H1 (cell line): ENCODE measurements at regions not wholly inside any gene's neighbourhood (a gene's known extent, or its start where the extent isn't known, plus 50 kb on each side); places are given as distances from the start of the nearest gene placed in this dataset.

Source experiments
- CBX8 ChIP-seq: fragments of 300-800, 300-1000 bp; sonication (generic); IDR thresholded peaks from 2 replicates; pipeline ENCODE4 v1.7.1; 2016; ENCODE audit warnings: low read depth, low read length, borderline replicate concordance
- CEBPB ChIP-seq: IDR thresholded peaks from 2 replicates; pipeline ENCODE4 v1.6.1; 2012; ENCODE audit warnings: low read depth, low read length
- CTBP2 ChIP-seq: IDR thresholded peaks from 2 replicates; pipeline ENCODE4 v1.7.0; 2011; ENCODE audit warnings: borderline replicate concordance, mild to moderate bottlenecking, moderate library complexity, mixed read lengths, low read length; ENCODE audit not compliant: insufficient read depth, insufficient read length
- EP300 ChIP-seq, 2 experiments: IDR thresholded peaks; 1 replicate in 1 of 2; 2 replicates in 1 of 2; pipeline ENCODE4 v1.6.1; 2011 to 2012; ENCODE audit warnings: low read depth in 2 of 2, low read length in 2 of 2, mild to moderate bottlenecking in 2 of 2, borderline replicate concordance in 1 of 2, inconsistent platforms in 1 of 2, moderate library complexity in 1 of 2
- EZH2 ChIP-seq: fragments of 200-600 bp; sonication (generic); IDR thresholded peaks from 2 replicates; pipeline ENCODE4 v1.7.1; 2012; ENCODE audit warnings: low read depth, mild to moderate bottlenecking, moderate library complexity, low read length, inconsistent platforms; ENCODE audit not compliant: severe bottlenecking
- FOSL1 ChIP-seq: IDR thresholded peaks from 2 replicates; pipeline ENCODE4 v1.6.1; 2011; ENCODE audit warnings: mild to moderate bottlenecking, low read depth, low read length, moderate library complexity; ENCODE audit not compliant: insufficient read depth
- GABPA ChIP-seq: IDR thresholded peaks from 2 replicates; pipeline ENCODE4 v1.6.1; 2011; ENCODE audit warnings: mild to moderate bottlenecking, low read length, moderate library complexity, borderline replicate concordance; ENCODE audit not compliant: insufficient read depth
- MAFK ChIP-seq: IDR thresholded peaks from 2 replicates; pipeline ENCODE4 v1.6.1; 2012; ENCODE audit warnings: low read depth, mild to moderate bottlenecking, improper control_type of control experiment, low read length
- POLR2A ChIP-seq, 2 experiments: IDR thresholded peaks; 1 replicate in 1 of 2; 2 replicates in 1 of 2; pipeline ENCODE4 v1.6.1; 2011; ENCODE audit warnings: low read depth in 2 of 2, low read length in 2 of 2, mild to moderate bottlenecking in 2 of 2; ENCODE audit errors: control extremely low read depth in 1 of 2
- POU5F1 ChIP-seq: IDR thresholded peaks from 2 replicates; pipeline ENCODE4 v1.6.1; 2011; ENCODE audit warnings: low read depth, mild to moderate bottlenecking, low read length, moderate library complexity
- RFX5 ChIP-seq: IDR thresholded peaks from 2 replicates; pipeline ENCODE4 v1.6.1; 2011; ENCODE audit warnings: low read depth, low read length, improper control_type of control experiment, borderline replicate concordance
- SP1 ChIP-seq: IDR thresholded peaks from 2 replicates; pipeline ENCODE4 v1.6.1; 2011; ENCODE audit warnings: low read depth, low read length
- SP4 ChIP-seq: IDR thresholded peaks from 2 replicates; pipeline ENCODE4 v1.6.1; 2012; ENCODE audit warnings: low read length, inconsistent platforms
- SRF ChIP-seq: IDR thresholded peaks from 2 replicates; pipeline ENCODE4 v1.6.1; 2011; ENCODE audit warnings: mild to moderate bottlenecking, low read depth, low read length, moderate library complexity
- TAF7 ChIP-seq: optimal IDR thresholded peaks from 2 replicates; pipeline ENCODE3; 2011; ENCODE audit warnings: low read depth, mild to moderate bottlenecking, inconsistent platforms, low read length, moderate library complexity, borderline replicate concordance
- TEAD4 ChIP-seq: IDR thresholded peaks from 2 replicates; pipeline ENCODE4 v1.6.1; 2012; ENCODE audit warnings: low read depth, low read length, inconsistent platforms, mixed read lengths

- no peak for TF ChIP-seq TAF7
- no peak for TF ChIP-seq GABPA
- no peak for TF ChIP-seq CEBPB
- no peak for TF ChIP-seq EP300 (IDR thresholded peaks at IDR 0.05; ENCODE audit: borderline replicate concordance in 1 of 2, low read depth in 2 of 2, low read length in 2 of 2)
- TF ChIP-seq TEAD4, result no peak
- TF ChIP-seq POLR2A (IDR thresholded peaks at IDR 0.05; ENCODE audit: control extremely low read depth in 1 of 2, low read depth in 2 of 2, low read length in 2 of 2), result no peak
- no peak for TF ChIP-seq SRF
- TF ChIP-seq EZH2, result no peak
- no peak for TF ChIP-seq SP1
- TF ChIP-seq SP4, result no peak
- TF ChIP-seq CBX8, result no peak
- no peak for TF ChIP-seq POU5F1
- no peak for TF ChIP-seq MAFK
- TF ChIP-seq FOSL1, result no peak
- TF ChIP-seq RFX5, result no peak
- no peak for TF ChIP-seq CTBP2
Observed at GRCh38 chr6:45784250-45784649, 231.4 kb downstream of the CLIC5 start (continued).
